Thyroid gland (tissue), 4 donors: ENCODE measurements at regions not wholly inside any gene's neighbourhood (a gene's known extent, or its start where the extent isn't known, plus 50 kb on each side); places are given as distances from the start of the nearest gene placed in this dataset.

Experiments
- CTCF ChIP-seq, 6 experiments: fragments of 200-600 bp in 3 of 6; fragments of 450-650 bp in 3 of 6; sonication (generic) in 3 of 6; IDR thresholded peaks; one replicate each; pipeline ENCODE4 v1.5.1; 2016 to 2019; ENCODE audit warnings: antibody characterized with exemption in 6 of 6, mild to moderate bottlenecking in 2 of 6, inconsistent platforms in 1 of 6, moderate library complexity in 1 of 6
- POLR2A ChIP-seq, 2 donors: fragments of 450-650 bp; IDR thresholded peaks; one replicate each; pipeline ENCODE4 v1.6.1; 2017; ENCODE audit warnings: antibody characterized with exemption in 2 of 2, mild to moderate bottlenecking in 2 of 2, moderate library complexity in 1 of 2

- TF ChIP-seq CTCF (IDR thresholded peaks at IDR 0.05): no peak
- TF ChIP-seq POLR2A (IDR thresholded peaks at IDR 0.05): no peak
Observed at GRCh38 chr5:106435185-106435584, 1235.6 kb downstream of the EFNA5 start.
